GM23248 (cell line): ENCODE measurements at regions not wholly inside any gene's neighbourhood (a gene's known extent, or its start where the extent isn't known, plus 50 kb on each side); places are given as distances from the start of the nearest gene placed in this dataset.

Source experiments
- EZH2 ChIP-seq: fragments of 200-600 bp; sonication (generic); IDR thresholded peaks from 2 replicates; pipeline ENCODE4 v1.6.1; 2018; ENCODE audit warnings: antibody characterized with exemption, mild to moderate bottlenecking; ENCODE audit not compliant: insufficient read depth, poor library complexity, severe bottlenecking
- EZH2phosphoT487 ChIP-seq: fragments of 200-600 bp; sonication (generic); IDR thresholded peaks from 2 replicates; pipeline ENCODE4 v1.6.1; 2018; ENCODE audit warnings: antibody characterized with exemption, moderate library complexity, mild to moderate bottlenecking, low read depth; ENCODE audit not compliant: insufficient read depth

- TF ChIP-seq EZH2 (no peak), EZH2phosphoT487 (no peak)
Measured at GRCh38 chr3:170721563-170721962, 135.7 kb upstream of the SLC7A14 start.
